Hepatocyte (in vitro differentiated cells): ENCODE measurements at regions not wholly inside any gene's neighbourhood (a gene's known extent, or its start where the extent isn't known, plus 50 kb on each side); places are given as distances from the start of the nearest gene placed in this dataset.

Experiments used
- DNase-seq: peaks from one replicate; pipeline ENCODE4 v3.0.0-alpha.2; 2016; ENCODE audit warnings: low spot score
- H2AFZ ChIP-seq: fragments of 200-600 bp; sonication (generic); 2 replicates; pipeline ENCODE4 v1.6.0; 2016; ENCODE audit warnings: antibody characterized with exemption, mild to moderate bottlenecking
- H3K27ac ChIP-seq: fragments of 200-600 bp; sonication (generic); 2 replicates; pipeline ENCODE4 v1.5.1; 2016; ENCODE audit warnings: mild to moderate bottlenecking
- H3K27me3 ChIP-seq: fragments of 200-600 bp; sonication (generic); 2 replicates; pipeline ENCODE4 v1.6.1; 2016
- H3K36me3 ChIP-seq: fragments of 200-600 bp; sonication (generic); replicated peaks from 2 replicates; pipeline ENCODE4 v1.5.1; 2016; ENCODE audit warnings: low read depth; ENCODE audit not compliant: insufficient read depth
- H3K4me1 ChIP-seq: fragments of 200-600 bp; sonication (generic); 2 replicates; pipeline ENCODE4 v1.5.1; 2016; ENCODE audit warnings: mild to moderate bottlenecking, moderate library complexity; ENCODE audit not compliant: insufficient read depth
- H3K4me2 ChIP-seq: fragments of 200-600 bp; sonication (generic); 2 replicates; pipeline ENCODE4 v1.6.0; 2016
- H3K4me3 ChIP-seq: fragments of 200-600 bp; sonication (generic); 2 replicates; pipeline ENCODE4 v1.5.1; 2016; ENCODE audit warnings: mild to moderate bottlenecking
- H3K79me2 ChIP-seq: fragments of 200-600 bp; sonication (generic); 2 replicates; pipeline ENCODE4 v1.6.0; 2017; ENCODE audit warnings: mild to moderate bottlenecking
- H3K9me2 ChIP-seq: fragments of 200-600 bp; sonication (generic); replicated peaks from 2 replicates; pipeline ENCODE4 v1.6.0; 2017; ENCODE audit warnings: mild to moderate bottlenecking; ENCODE audit not compliant: insufficient read depth
- H3K9me3 ChIP-seq: fragments of 200-600 bp; sonication (generic); 2 replicates; pipeline ENCODE4 v1.5.1; 2016; ENCODE audit warnings: low read depth, mild to moderate bottlenecking
- H4K20me1 ChIP-seq: fragments of 200-600 bp; sonication (generic); 2 replicates; pipeline ENCODE4 v1.6.0; 2016; ENCODE audit warnings: mild to moderate bottlenecking; ENCODE audit not compliant: insufficient read depth, poor library complexity, severe bottlenecking
- CTCF ChIP-seq: fragments of 200-600 bp; sonication (generic); IDR thresholded peaks from 2 replicates; pipeline ENCODE4 v1.5.1; 2016; ENCODE audit warnings: antibody characterized with exemption, mild to moderate bottlenecking; ENCODE audit not compliant: poor library complexity
- EZH2 ChIP-seq: fragments of 200-600 bp; sonication (generic); IDR thresholded peaks from 2 replicates; pipeline ENCODE4 v1.6.1; 2016; ENCODE audit warnings: antibody characterized with exemption, mild to moderate bottlenecking, borderline replicate concordance
- EZH2phosphoT487 ChIP-seq: fragments of 200-600 bp; sonication (generic); IDR thresholded peaks from one replicate; pipeline ENCODE4 v1.6.1; 2018; ENCODE audit warnings: antibody characterized with exemption, mild to moderate bottlenecking, low read depth, moderate library complexity; ENCODE audit not compliant: unreplicated experiment, severe bottlenecking
- WGBS: methylation state at CpG from one replicate; pipeline ENCODE4 v1.1.6; 2016; ENCODE audit warnings: low lambda C conversion rate; ENCODE audit errors: missing lambda C conversion rate; 5-methylcytosine and 5-hydroxymethylcytosine counted together

- H3K36me3 ChIP-seq: no peaks in the 10 kb centered on the region
- DNase-seq: peak; percentile 72
- 57% methylated on average over 4 of the region's 4 CpGs for WGBS
- no peaks in the 10 kb centered on the region for H4K20me1 ChIP-seq
- no peaks in the 10 kb centered on the region for H3K9me2 ChIP-seq
- H3K9me3 ChIP-seq: no peaks in the 10 kb centered on the region
- no peak overlapping the region for H3K4me3 ChIP-seq
- TF ChIP-seq CTCF (no peak), EZH2 (no peak), EZH2phosphoT487 (no peak)
- H2AFZ ChIP-seq: no peak overlapping the region
- peak overlapping the region; percentile 11 for H3K4me2 ChIP-seq
- no peaks in the 10 kb centered on the region for H3K27me3 ChIP-seq
- H3K79me2 ChIP-seq: no peaks in the 10 kb centered on the region
- peak overlapping the region; percentile 78 for H3K27ac ChIP-seq
- H3K4me1 ChIP-seq: peaks cover 16% of the 10 kb centered on the region
These were observed 329.5 kb upstream of the KHDRBS2 start for GRCh38 chr6:62615366-62616015.

GRCh38 chr6:62614442-62614841 is 328.4 kb upstream of the KHDRBS2 start:
- peak overlapping the region; percentile 78 for H3K27ac ChIP-seq

GRCh38 chr6:62613928-62614327 is 327.9 kb upstream of the KHDRBS2 start:
- Histone ChIP-seq H3K4me3 (no peak overlapping the region), H3K9me3 (no peaks in the 10 kb centered on the region), H3K4me2 (no peak overlapping the region), H3K9me2 (no peaks in the 10 kb centered on the region), H3K27ac (peak overlapping the region; percentile 78), H3K4me1 (peaks cover 16% of the 10 kb centered on the region), H3K27me3 (no peaks in the 10 kb centered on the region), H4K20me1 (no peaks in the 10 kb centered on the region), H2AFZ (no peak overlapping the region), H3K79me2 (no peaks in the 10 kb centered on the region), H3K36me3 (no peaks in the 10 kb centered on the region)
- TF ChIP-seq EZH2: no peak
- TF ChIP-seq EZH2phosphoT487: no peak
- TF ChIP-seq CTCF: no peak
- 91% methylated on average over 3 of the region's 3 CpGs for WGBS
- DNase-seq: no peak

More at GRCh38 chr6:62614442-62614841, 328.4 kb upstream of the KHDRBS2 start:
- H3K9me2 ChIP-seq: no peaks in the 10 kb centered on the region
- DNase-seq: no peak
- no peaks in the 10 kb centered on the region for H3K36me3 ChIP-seq
- no peaks in the 10 kb centered on the region for H3K79me2 ChIP-seq
- H3K9me3 ChIP-seq: no peaks in the 10 kb centered on the region
- TF ChIP-seq EZH2: no peak
- TF ChIP-seq CTCF: peak; percentile 7
- TF ChIP-seq EZH2phosphoT487: no peak
- H4K20me1 ChIP-seq: no peaks in the 10 kb centered on the region
- H3K4me1 ChIP-seq: peaks cover 16% of the 10 kb centered on the region
- no peak overlapping the region for H2AFZ ChIP-seq
- H3K4me2 ChIP-seq: peak overlapping the region; percentile 11
- no peak overlapping the region for H3K4me3 ChIP-seq
- no peaks in the 10 kb centered on the region for H3K27me3 ChIP-seq
